ENCODE measurements at regions not wholly inside any gene's neighbourhood (a gene's known extent, or its start where the extent isn't known, plus 50 kb on each side); places are given as distances from the start of the nearest gene placed in this dataset.

DNA sequence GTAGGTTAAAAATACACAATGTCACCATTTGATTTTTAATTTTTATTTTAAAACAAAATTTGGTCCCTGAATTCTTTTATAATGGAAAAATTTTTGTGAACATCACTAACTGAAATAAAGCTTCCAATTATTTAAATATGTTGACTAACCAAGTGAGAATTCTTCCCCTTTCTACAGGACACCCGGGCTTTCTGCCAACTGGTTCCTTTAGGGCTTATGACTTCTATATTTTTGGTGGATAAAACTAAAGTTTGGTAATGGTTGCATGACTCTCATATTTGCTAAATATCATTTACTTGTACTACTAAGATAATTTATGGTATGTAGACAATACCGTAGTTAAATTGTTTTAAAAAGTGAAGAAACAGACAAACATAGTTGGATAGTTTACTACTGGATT lies 291.0 kb upstream of the DOK6 start:
- DNase-seq, result no peak

- no peak for DNase-seq
These were observed 279.9 kb upstream of the DOK6 start for GRCh38 chr18:69120833-69121232.

DNA sequence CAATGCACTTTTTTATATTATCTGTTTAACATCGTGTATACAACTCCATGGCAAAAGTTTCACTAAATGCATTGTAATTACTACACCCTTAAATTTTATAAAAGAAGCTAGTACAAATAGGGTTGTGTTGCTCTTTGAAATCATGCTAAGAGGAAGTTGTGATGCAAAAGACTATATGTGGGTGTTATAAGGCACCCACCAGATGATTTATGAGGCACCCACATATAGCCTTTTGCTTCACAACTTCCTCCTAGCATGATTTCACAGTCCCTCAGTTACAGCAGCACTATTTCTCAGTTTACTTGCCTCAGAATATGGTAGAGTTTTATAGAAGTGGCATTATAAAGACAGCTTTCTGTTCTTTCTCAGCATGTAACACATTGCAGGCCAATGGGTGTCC lies 277.3 kb upstream of the DOK6 start:
- DNase-seq, result no peak

- no peak for DNase-seq
These were observed 272.7 kb upstream of the DOK6 start for GRCh38 chr18:69127873-69128500.

GRCh38 chr18:69128566-69128965 lies 272.1 kb upstream of the DOK6 start:
- no peak for DNase-seq

- no peak for DNase-seq
These were observed 271.7 kb upstream of the DOK6 start for GRCh38 chr18:69128978-69129377.

GRCh38 chr18:69138088-69138487 lies 262.6 kb upstream of the DOK6 start:
- DNase-seq, result no peak

DNA sequence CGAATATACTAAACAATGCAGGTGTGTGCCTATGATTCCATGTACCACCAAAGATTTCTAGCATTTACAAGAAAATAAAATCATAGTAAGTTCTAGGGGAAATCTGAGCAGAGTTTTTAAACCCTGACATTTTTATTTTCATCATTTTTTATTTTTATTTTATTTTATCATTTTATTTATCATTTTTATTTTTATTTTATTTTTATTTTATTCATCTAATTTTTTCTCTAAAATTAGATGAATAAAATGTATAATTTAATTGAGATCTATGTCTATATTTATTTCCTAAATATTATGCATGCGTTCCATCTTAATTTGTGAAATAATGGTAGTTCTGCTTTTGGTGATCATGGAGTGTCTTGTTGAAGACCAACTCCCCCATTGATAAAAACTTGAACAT lies 257.6 kb upstream of the DOK6 start:
- DNase-seq, result no peak

- DNase-seq, result no peak
These were observed 248.3 kb upstream of the DOK6 start for GRCh38 chr18:69152436-69152835.

DNA sequence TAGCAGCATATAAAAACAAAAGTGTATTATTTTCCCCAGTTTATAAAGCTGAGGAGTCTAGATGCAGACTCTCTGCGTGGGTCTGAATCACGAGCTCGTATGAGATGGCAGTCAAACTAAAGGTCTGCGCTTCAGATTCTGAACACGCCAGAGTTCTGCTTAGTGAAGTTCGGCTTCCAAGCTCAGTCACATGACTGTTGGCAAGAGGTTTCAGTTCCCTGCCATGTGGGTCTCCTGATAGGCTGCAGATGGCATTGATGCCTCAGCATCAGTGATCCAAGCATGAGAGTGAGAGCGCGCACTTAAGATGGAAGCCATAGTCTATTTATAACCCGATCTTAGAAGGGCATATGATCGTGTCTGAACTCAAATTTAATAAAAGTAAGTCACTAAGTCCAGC lies 242.8 kb upstream of the DOK6 start:
- no peak for DNase-seq

DNA sequence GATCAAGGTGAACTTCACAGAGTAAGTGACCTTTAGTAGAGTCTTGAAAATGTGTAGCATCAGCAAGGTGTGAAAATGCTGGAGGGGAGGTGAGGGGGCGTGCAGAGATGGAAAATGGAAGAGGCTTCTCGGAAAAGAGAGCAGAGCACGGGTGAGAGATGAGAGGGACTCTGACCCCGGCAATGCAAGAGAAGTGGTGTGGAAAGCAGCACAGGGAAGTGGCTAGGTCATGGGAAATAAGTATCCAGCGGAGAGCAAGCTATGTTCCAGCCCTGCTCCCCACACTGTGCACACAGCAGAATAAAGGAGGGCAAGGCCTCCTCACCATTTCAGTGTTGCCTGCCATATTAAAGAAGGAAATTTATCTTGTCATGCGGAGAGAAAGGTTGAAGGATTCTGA lies 241.7 kb upstream of the DOK6 start:
- no peak for DNase-seq

DNA sequence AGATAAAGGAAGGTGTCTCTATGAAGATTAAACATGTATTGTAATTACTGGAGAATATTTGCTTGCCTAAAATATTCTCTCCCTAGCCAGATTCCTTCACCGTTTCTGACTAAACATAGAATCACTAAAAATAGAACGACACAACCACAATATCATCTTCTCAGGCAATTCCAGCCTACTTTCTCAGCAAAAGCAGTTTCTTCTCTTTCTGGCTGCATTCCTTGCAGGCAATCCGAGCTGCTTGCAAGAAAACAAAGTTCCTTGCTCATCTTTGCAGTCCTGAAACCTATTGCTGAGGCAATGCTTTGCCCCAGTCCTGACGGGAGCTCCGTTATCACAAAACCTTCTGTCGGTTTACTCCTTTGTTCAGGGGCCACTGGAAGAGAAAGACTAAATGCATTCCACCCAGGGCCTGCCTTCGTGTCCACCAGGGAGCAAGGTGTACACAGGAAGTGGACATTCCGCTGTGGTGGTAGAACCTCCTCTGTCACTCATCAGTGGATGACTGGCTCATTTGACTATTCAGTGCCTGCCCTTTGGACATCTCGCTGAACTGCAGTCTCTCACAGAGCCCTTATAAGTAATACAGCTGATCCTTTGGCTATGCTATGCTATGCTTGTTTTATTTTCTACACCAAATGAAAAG lies 239.2 kb upstream of the DOK6 start:
- DNase-seq, result no peak

GRCh38 chr18:69162649-69163048 lies 238.0 kb upstream of the DOK6 start:
- DNase-seq, result no peak

- no peak for DNase-seq
These were observed 228.6 kb upstream of the DOK6 start for GRCh38 chr18:69172046-69172445.

GRCh38 chr18:69175681-69176080 lies 225.0 kb upstream of the DOK6 start:
- DNase-seq, result no peak

- DNase-seq, result no peak
These were observed 223.9 kb upstream of the DOK6 start for GRCh38 chr18:69176741-69177140.

DNA sequence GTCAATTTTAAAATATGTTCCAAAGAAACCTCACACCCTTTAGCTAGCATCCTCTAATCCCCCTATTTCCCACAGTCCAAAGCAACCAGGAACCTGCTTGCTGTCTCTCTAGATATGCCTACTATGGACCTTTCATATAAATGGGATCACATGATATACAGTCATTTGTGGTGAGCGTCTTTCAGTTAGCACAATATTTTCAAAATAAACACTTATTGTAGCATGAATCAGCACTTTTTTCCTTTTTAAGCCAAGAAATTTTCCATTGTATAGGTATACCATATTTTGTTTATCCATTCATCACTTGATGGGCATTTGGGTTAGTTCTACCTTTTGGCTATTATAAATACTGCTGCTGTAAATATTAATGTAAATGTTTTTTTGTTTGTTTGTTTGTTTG lies 223.0 kb upstream of the DOK6 start:
- DNase-seq, result no peak

- no peak for DNase-seq
These were observed 214.5 kb upstream of the DOK6 start for GRCh38 chr18:69186162-69186561.

- DNase-seq, result no peak
These were observed 204.4 kb upstream of the DOK6 start for GRCh38 chr18:69196336-69196735.

GRCh38 chr18:69205925-69206324 lies 194.8 kb upstream of the DOK6 start:
- DNase-seq, result no peak

DNA sequence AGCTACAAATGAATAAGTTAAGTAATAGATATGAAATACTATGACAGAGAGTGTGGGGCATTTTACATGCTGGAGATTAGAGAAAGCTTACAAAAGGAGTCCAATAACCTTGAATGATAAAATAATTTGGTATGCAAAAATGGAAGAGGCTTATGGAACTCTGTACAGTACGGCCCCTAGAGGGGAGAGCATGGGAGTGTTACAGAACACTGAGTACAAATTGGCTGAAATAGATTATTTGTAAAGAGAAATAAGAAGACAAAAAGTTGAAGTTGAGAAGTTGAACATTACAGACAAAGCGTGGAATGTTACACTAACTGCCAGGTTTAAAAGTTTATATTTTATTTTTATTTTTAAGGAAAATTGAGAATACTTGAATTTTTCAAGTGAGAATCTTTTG lies 192.1 kb upstream of the DOK6 start:
- DNase-seq, result no peak

DNA sequence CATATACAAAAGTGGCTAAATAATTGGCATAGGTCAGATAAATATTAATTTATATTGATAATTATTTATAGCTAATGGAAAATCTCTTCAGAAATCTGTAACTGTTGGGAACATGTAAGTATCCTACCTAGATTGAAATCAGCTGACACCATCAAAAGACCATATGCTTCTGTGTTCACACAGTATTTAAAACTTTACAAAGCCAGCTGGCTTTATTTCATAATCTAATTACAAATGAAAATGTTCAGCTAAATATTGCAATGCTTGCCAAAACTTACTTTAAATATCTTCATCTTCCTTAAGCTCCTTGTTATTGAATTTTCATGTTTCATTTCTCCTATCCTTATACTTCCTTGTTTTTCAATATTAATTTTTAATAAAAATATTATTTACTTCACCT lies 190.9 kb upstream of the DOK6 start:
- no peak for DNase-seq

GRCh38 chr18:69213842-69214241 lies 186.8 kb upstream of the DOK6 start:
- DNase-seq, result no peak

- DNase-seq, result no peak
These were observed 185.5 kb upstream of the DOK6 start for GRCh38 chr18:69215161-69215560.

DNA sequence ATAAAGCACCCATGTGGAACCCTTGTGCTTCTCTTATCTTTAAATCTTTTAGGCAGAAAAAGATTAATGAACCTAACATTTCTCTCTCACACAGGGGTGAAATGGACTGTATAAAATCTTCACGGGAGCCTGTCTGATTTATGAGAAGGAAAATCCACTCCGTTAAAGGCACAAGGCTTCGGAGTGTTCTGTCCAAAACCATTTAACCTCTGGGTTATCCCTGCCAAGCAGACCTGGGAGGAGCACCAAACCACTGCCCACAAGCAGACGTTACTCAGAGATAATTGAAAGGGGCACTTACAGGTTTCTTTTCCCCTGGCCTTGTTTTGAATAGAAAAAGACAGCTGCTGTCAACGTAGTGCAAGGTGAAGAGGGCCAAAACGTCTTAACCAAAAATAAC lies 184.4 kb upstream of the DOK6 start:
- DNase-seq, result no peak
